SK-N-SH treated with all-trans-retinoic acid at 6 μM for 48 hours (cell line): ENCODE measurements at regions not wholly inside any gene's neighbourhood (a gene's known extent, or its start where the extent isn't known, plus 50 kb on each side); places are given as distances from the start of the nearest gene placed in this dataset.
"Not testable (repeated sequence)": the region's sequence is repeated elsewhere in the genome, so short reads cannot be mapped to it uniquely, and the experiment has no call there.

Source experiments
- ARNTL ChIP-seq: fragments of 450-650 bp; formaldehyde crosslinking; IDR thresholded peaks from 2 replicates; pipeline ENCODE4 v1.5.0; 2020; ENCODE audit warnings: low read depth, mild to moderate bottlenecking, moderate library complexity, borderline replicate concordance
- ESRRG ChIP-seq: fragments of 250-450 bp; sonication (Bioruptor Pico); IDR thresholded peaks from 2 replicates; pipeline ENCODE4 v1.6.1; 2021; ENCODE audit warnings: mild to moderate bottlenecking
- GLIS3 ChIP-seq: fragments of 250-450 bp; sonication (Bioruptor Pico); IDR thresholded peaks from 2 replicates; pipeline ENCODE4 v1.5.0; 2020; ENCODE audit warnings: mild to moderate bottlenecking, moderate library complexity
- SNAI2 ChIP-seq: fragments of 250-450 bp; sonication (Bioruptor Pico); IDR thresholded peaks from 2 replicates; pipeline ENCODE4 v1.5.0; 2020; ENCODE audit warnings: mild to moderate bottlenecking, moderate library complexity
- TCF4 ChIP-seq: fragments of 250-450 bp; sonication (Bioruptor Pico); IDR thresholded peaks from 2 replicates; pipeline ENCODE4 v1.8.0; 2021; ENCODE audit warnings: mild to moderate bottlenecking, moderate library complexity, borderline replicate concordance
- ZC3H10 ChIP-seq: fragments of 250-450 bp; sonication (Bioruptor Pico); IDR thresholded peaks from 2 replicates; pipeline ENCODE4 v1.5.1; 2021; ENCODE audit warnings: mild to moderate bottlenecking, moderate library complexity
- ZFP3 ChIP-seq: fragments of 250-450 bp; sonication (Bioruptor Pico); IDR thresholded peaks from 2 replicates; pipeline ENCODE4 v1.5.0; 2020; ENCODE audit warnings: mild to moderate bottlenecking, moderate library complexity
- ZFP30 ChIP-seq: fragments of 450-650 bp; formaldehyde crosslinking; IDR thresholded peaks from 2 replicates; pipeline ENCODE4 v1.5.0; 2022; ENCODE audit warnings: mild to moderate bottlenecking, moderate library complexity
- ZNF8 ChIP-seq: fragments of 450-650 bp; formaldehyde crosslinking; IDR thresholded peaks from 2 replicates; pipeline ENCODE4 v1.5.0; 2020; ENCODE audit warnings: mild to moderate bottlenecking, moderate library complexity
- TF ChIP-seq, protein P1 (sequence below): fragments of 250-450 bp; sonication (Bioruptor Pico); IDR thresholded peaks from 2 replicates; pipeline ENCODE4 v1.5.1; 2020; ENCODE audit warnings: low read depth, mild to moderate bottlenecking, moderate library complexity
- TF ChIP-seq, protein P2 (sequence below): fragments of 250-450 bp; sonication (Bioruptor Pico); IDR thresholded peaks from 2 replicates; pipeline ENCODE4 v1.5.0; 2020; ENCODE audit warnings: mild to moderate bottlenecking, moderate library complexity
- TF ChIP-seq, protein P3 (sequence below): fragments of 250-450 bp; sonication (Bioruptor Pico); IDR thresholded peaks from 2 replicates; pipeline ENCODE4 v1.8.0; 2020; ENCODE audit warnings: mild to moderate bottlenecking, moderate library complexity, borderline replicate concordance

DNA sequence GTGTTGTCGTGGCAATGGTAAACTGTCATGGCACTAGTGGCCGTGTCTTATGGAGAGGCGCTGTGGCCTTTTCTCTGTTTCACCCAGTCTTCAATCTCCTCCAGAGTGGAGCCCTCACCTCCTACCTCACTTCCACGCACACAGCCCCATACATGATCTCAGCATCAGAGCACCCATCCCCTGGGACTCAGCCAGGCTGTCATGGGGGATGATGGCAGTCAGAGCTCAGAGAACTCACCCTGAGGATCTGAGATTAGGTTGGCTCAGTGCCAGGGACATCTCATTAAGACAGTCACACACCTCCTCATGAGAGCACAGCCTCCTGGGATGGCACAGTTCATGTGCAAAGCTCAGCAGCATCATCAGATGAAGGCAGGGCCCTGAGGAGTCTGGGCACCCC lies 316.3 kb downstream of the ADGRD1 start:
- not testable (repeated sequence) for TF ChIP-seq GLIS3, SNAI2, ZFP30, ARNTL, TCF4, ZFP3, ESRRG, ZC3H10, ZNF8 (CRISPR knock-in tag)
- TF ChIP-seq, protein P1, sequence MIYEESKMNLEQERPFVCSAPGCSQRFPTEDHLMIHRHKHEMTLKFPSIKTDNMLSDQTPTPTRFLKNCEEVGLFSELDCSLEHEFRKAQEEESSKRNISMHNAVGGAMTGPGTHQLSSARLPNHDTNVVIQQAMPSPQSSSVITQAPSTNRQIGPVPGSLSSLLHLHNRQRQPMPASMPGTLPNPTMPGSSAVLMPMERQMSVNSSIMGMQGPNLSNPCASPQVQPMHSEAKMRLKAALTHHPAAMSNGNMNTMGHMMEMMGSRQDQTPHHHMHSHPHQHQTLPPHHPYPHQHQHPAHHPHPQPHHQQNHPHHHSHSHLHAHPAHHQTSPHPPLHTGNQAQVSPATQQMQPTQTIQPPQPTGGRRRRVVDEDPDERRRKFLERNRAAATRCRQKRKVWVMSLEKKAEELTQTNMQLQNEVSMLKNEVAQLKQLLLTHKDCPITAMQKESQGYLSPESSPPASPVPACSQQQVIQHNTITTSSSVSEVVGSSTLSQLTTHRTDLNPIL (CRISPR knock-in tag) = not testable (repeated sequence)
- TF ChIP-seq, protein P2, sequence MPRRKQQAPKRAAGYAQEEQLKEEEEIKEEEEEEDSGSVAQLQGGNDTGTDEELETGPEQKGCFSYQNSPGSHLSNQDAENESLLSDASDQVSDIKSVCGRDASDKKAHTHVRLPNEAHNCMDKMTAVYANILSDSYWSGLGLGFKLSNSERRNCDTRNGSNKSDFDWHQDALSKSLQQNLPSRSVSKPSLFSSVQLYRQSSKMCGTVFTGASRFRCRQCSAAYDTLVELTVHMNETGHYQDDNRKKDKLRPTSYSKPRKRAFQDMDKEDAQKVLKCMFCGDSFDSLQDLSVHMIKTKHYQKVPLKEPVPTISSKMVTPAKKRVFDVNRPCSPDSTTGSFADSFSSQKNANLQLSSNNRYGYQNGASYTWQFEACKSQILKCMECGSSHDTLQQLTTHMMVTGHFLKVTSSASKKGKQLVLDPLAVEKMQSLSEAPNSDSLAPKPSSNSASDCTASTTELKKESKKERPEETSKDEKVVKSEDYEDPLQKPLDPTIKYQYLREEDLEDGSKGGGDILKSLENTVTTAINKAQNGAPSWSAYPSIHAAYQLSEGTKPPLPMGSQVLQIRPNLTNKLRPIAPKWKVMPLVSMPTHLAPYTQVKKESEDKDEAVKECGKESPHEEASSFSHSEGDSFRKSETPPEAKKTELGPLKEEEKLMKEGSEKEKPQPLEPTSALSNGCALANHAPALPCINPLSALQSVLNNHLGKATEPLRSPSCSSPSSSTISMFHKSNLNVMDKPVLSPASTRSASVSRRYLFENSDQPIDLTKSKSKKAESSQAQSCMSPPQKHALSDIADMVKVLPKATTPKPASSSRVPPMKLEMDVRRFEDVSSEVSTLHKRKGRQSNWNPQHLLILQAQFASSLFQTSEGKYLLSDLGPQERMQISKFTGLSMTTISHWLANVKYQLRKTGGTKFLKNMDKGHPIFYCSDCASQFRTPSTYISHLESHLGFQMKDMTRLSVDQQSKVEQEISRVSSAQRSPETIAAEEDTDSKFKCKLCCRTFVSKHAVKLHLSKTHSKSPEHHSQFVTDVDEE (CRISPR knock-in tag) = not testable (repeated sequence)
- TF ChIP-seq, protein P3, sequence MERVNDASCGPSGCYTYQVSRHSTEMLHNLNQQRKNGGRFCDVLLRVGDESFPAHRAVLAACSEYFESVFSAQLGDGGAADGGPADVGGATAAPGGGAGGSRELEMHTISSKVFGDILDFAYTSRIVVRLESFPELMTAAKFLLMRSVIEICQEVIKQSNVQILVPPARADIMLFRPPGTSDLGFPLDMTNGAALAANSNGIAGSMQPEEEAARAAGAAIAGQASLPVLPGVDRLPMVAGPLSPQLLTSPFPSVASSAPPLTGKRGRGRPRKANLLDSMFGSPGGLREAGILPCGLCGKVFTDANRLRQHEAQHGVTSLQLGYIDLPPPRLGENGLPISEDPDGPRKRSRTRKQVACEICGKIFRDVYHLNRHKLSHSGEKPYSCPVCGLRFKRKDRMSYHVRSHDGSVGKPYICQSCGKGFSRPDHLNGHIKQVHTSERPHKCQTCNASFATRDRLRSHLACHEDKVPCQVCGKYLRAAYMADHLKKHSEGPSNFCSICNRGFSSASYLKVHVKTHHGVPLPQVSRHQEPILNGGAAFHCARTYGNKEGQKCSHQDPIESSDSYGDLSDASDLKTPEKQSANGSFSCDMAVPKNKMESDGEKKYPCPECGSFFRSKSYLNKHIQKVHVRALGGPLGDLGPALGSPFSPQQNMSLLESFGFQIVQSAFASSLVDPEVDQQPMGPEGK = not testable (repeated sequence)
